ENCODE measurements at regions not wholly inside any gene's neighbourhood (a gene's known extent, or its start where the extent isn't known, plus 50 kb on each side); places are given as distances from the start of the nearest gene placed in this dataset.

GRCh38 chr3:154745929-154746328 lies 315.9 kb upstream of the GPR149 start:
- TF ChIP-seq CTCF (IDR thresholded peaks at IDR 0.05): no peak
- no peak for TF ChIP-seq EZH2 (IDR thresholded peaks at IDR 0.05)

Data from neural progenitor cell (in vitro differentiated cells).